IMR-90 (cell line): ENCODE measurements at regions not wholly inside any gene's neighbourhood (a gene's known extent, or its start where the extent isn't known, plus 50 kb on each side); places are given as distances from the start of the nearest gene placed in this dataset.

Experiments used
- ATAC-seq: fragments of 200-7000 bp; cut with Tn5 transposase; 2 replicates; pipeline ENCODE4 v1.9.1; 2020; ENCODE audit warnings: low read depth, mild to moderate bottlenecking, moderate library complexity
- BruUV-seq: library from RNA; stranded (reverse); fragments of 400-500 nt; replicated peaks from 2 replicates; lab custom pipeline; 2021; lab: Mats Ljungman, UMichigan
- CTCF ChIA-PET: fragments of 300-600 bp; formaldehyde crosslinking; extraction: SDS; loops from one replicate; lab custom pipeline; 2021; ENCODE audit warnings: antibody characterized with exemption; lab: Yijun Ruan, JAX
- POLR2A ChIA-PET: fragments of 300-600 bp; sonication (Branson Sonifier 250); formaldehyde crosslinking; loops from one replicate; lab custom pipeline; 2022; ENCODE audit warnings: antibody characterized with exemption; ENCODE audit not compliant: unreplicated experiment; lab: Charles Lee
- DNase-seq: peaks from one replicate; pipeline ENCODE4 v3.0.0; 2013
- H2AFZ ChIP-seq: replicated peaks from 2 replicates; pipeline ENCODE3; 2013; ENCODE audit warnings: low read length, mild to moderate bottlenecking; ENCODE audit not compliant: poor library complexity
- H2AK5ac ChIP-seq: 2 replicates; pipeline ENCODE4 v1.6.1; 2013; ENCODE audit warnings: low read depth, low read length, inconsistent platforms
- H2AK9ac ChIP-seq: replicated peaks from 2 replicates; pipeline ENCODE3; 2013; ENCODE audit warnings: mild to moderate bottlenecking, low read depth, low read length, moderate library complexity; ENCODE audit not compliant: poor library complexity
- H2BK120ac ChIP-seq: 2 replicates; pipeline ENCODE4 v1.6.1; 2013; ENCODE audit warnings: low read depth, low read length, inconsistent platforms
- H2BK15ac ChIP-seq: 3 replicates; pipeline ENCODE4 v1.6.1; 2013; ENCODE audit warnings: low read depth, low read length, inconsistent platforms
- H2BK20ac ChIP-seq: 2 replicates; pipeline ENCODE4 v1.6.1; 2013; ENCODE audit warnings: low read depth, mild to moderate bottlenecking, inconsistent platforms, low read length, moderate library complexity
- H2BK5ac ChIP-seq: 2 replicates; pipeline ENCODE4 v1.6.1; 2013; ENCODE audit warnings: mild to moderate bottlenecking, low read depth, low read length, inconsistent platforms; ENCODE audit not compliant: poor library complexity, severe bottlenecking
- H3K14ac ChIP-seq: replicated peaks from 2 replicates; pipeline ENCODE4 v1.6.1; 2013; ENCODE audit warnings: low read depth, low read length, inconsistent platforms
- H3K18ac ChIP-seq: 2 replicates; pipeline ENCODE4 v1.6.1; 2013; ENCODE audit warnings: low read depth, low read length, control low read depth
- H3K23ac ChIP-seq: 2 replicates; pipeline ENCODE4 v1.6.1; 2013; ENCODE audit warnings: low read depth, low read length, inconsistent platforms
- H3K27ac ChIP-seq: 2 replicates; pipeline ENCODE4 v1.5.1; 2013; ENCODE audit warnings: mild to moderate bottlenecking, control low read depth, low read length; ENCODE audit not compliant: insufficient read depth
- H3K27me3 ChIP-seq: 2 replicates; pipeline ENCODE4 v1.6.1; 2013; ENCODE audit warnings: low read length; ENCODE audit not compliant: control insufficient read depth, insufficient read depth
- H3K36me3 ChIP-seq: 2 replicates; pipeline ENCODE4 v1.6.1; 2013; ENCODE audit warnings: low read length, mixed read lengths; ENCODE audit not compliant: control insufficient read depth, insufficient read depth
- H3K4ac ChIP-seq: 2 replicates; pipeline ENCODE4 v1.6.1; 2013; ENCODE audit warnings: low read depth, low read length, inconsistent platforms
- H3K4me1 ChIP-seq: 2 replicates; pipeline ENCODE4 v1.6.1; 2013; ENCODE audit warnings: low read length, mixed read lengths; ENCODE audit not compliant: control insufficient read depth, insufficient read depth
- H3K4me2 ChIP-seq: 2 replicates; pipeline ENCODE4 v1.6.1; 2013; ENCODE audit warnings: low read depth, mild to moderate bottlenecking, control low read depth, low read length, moderate library complexity
- H3K4me3 ChIP-seq: 2 replicates; pipeline ENCODE4 v1.5.1; 2013; ENCODE audit warnings: low read depth, mild to moderate bottlenecking, control low read depth, low read length, moderate library complexity; ENCODE audit not compliant: insufficient read depth
- H3K56ac ChIP-seq: 2 replicates; pipeline ENCODE4 v1.6.1; 2013; ENCODE audit warnings: low read length, inconsistent platforms; ENCODE audit not compliant: insufficient read depth; ENCODE audit errors: extremely low read depth
- H3K79me1 ChIP-seq, 2 experiments: 2 replicates each; pipeline ENCODE4 v1.6.1; 2013; ENCODE audit warnings: low read length in 2 of 2, inconsistent platforms in 1 of 2, low read depth in 1 of 2
- H3K9ac ChIP-seq: 2 replicates; pipeline ENCODE4 v1.6.1; 2013; ENCODE audit warnings: low read depth, low read length, control low read depth
- H3K9me1 ChIP-seq: 2 replicates; pipeline ENCODE4 v1.6.1; 2013; ENCODE audit warnings: low read length, inconsistent platforms; ENCODE audit not compliant: insufficient read depth
- H3K9me3 ChIP-seq: 2 replicates; pipeline ENCODE4 v1.6.1; 2013; ENCODE audit warnings: low read length; ENCODE audit not compliant: control insufficient read depth, insufficient read depth
- H4K20me1 ChIP-seq: 2 replicates; pipeline ENCODE4 v1.6.1; 2013; ENCODE audit warnings: low read length, inconsistent platforms; ENCODE audit not compliant: insufficient read depth
- H4K5ac ChIP-seq: 2 replicates; pipeline ENCODE4 v1.6.1; 2013; ENCODE audit warnings: mild to moderate bottlenecking, low read depth, low read length, control low read depth
- H4K8ac ChIP-seq, 2 experiments: 2 replicates each; pipeline ENCODE4 v1.6.1; 2013; ENCODE audit warnings: low read depth in 2 of 2, low read length in 2 of 2, control low read depth in 1 of 2, inconsistent platforms in 1 of 2
- H4K91ac ChIP-seq: 2 replicates; pipeline ENCODE4 v1.6.1; 2013; ENCODE audit warnings: low read depth, low read length, inconsistent platforms; ENCODE audit not compliant: insufficient read depth
- BHLHE40 ChIP-seq: fragments of 150-350 bp; IDR thresholded peaks from 2 replicates; pipeline ENCODE4 v1.6.1; 2016; ENCODE audit warnings: mild to moderate bottlenecking, low read depth, low read length
- CEBPB ChIP-seq: IDR thresholded peaks from 2 replicates; pipeline ENCODE4 v1.6.1; 2012; ENCODE audit warnings: low read depth, low read length, improper control_type of control experiment
- ELK1 ChIP-seq: fragments of 150-350 bp; IDR thresholded peaks from 2 replicates; pipeline ENCODE4 v1.6.1; 2016; ENCODE audit warnings: low read depth, mild to moderate bottlenecking, low read length, moderate library complexity, borderline replicate concordance
- POLR2A ChIP-seq: IDR thresholded peaks from 2 replicates; pipeline ENCODE4 v1.6.1; 2012; ENCODE audit warnings: mild to moderate bottlenecking, low read depth, low read length
- USF2 ChIP-seq: fragments of 150-350 bp; IDR thresholded peaks from 2 replicates; pipeline ENCODE4 v1.6.1; 2017; ENCODE audit warnings: mild to moderate bottlenecking, antibody characterized with exemption, low read length, low read depth
- WGBS, 2 experiments: methylation state at CpG; one replicate each; pipeline versions ENCODE4 v1.1.5 to v1.1.7; 2013; ENCODE audit warnings: missing lambda C conversion rate in 2 of 2; ENCODE audit not compliant: insufficient read length in 1 of 2; ENCODE audit errors: extremely low coverage in 2 of 2; 5-methylcytosine and 5-hydroxymethylcytosine counted together
- dilution Hi-C: fragments of 300-500 bp; cut with HindIII; formaldehyde crosslinking; loops from one replicate; pipeline ENCODE4 v1.14.3; 2018; ENCODE audit warnings: low sequenced_read_pairs; ENCODE audit not compliant: unreplicated experiment
- in situ Hi-C: fragments of 300-500 bp; cut with MboI; formaldehyde crosslinking; loops from 3 replicates; pipeline ENCODE4 v1.14.3; 2019; ENCODE audit warnings: low sequenced_read_pairs, inconsistent platforms, mixed read lengths
- intact Hi-C: fragments of 100-400 bp; cut with micrococcal nuclease; formaldehyde crosslinking; loops from 2 replicates; pipeline ENCODE4 v1.10.0; 2022

- ChIA-PET POLR2A (no interaction called here), CTCF (no interaction called here)
- H3K14ac ChIP-seq: no peak overlapping the region
- TF ChIP-seq BHLHE40 (no peak), POLR2A (no peak), ELK1 (no peak), CEBPB (no peak), USF2 (no peak)
- no peak overlapping the region for H2BK15ac ChIP-seq
- dilution Hi-C loops: no loop called here
- DNase-seq (no peak), ATAC-seq (no peak)
- peaks cover 53% of the 10 kb centered on the region for H3K9me3 ChIP-seq
- H3K9me1 ChIP-seq: no peaks in the 10 kb centered on the region
- H3K56ac ChIP-seq: no peak overlapping the region
- no peak overlapping the region for H3K27ac ChIP-seq
- WGBS, 2 experiments: 33% methylated on average over 2 of the region's 14 CpGs; no CpG with 5 or more reads in 1 of the 2 experiments
- H2AFZ ChIP-seq: no peak overlapping the region
- no peak overlapping the region for H4K5ac ChIP-seq
- BruUV-seq: no TSS peak
- H3K4me1 ChIP-seq: no peaks in the 10 kb centered on the region
- in situ Hi-C loops: no loop called here
- no peak overlapping the region for H3K4me3 ChIP-seq
- no peaks in the 10 kb centered on the region for H3K27me3 ChIP-seq
- H3K23ac ChIP-seq: no peak overlapping the region
- H3K4ac ChIP-seq: no peak overlapping the region
- no peak overlapping the region for H3K18ac ChIP-seq
- H4K91ac ChIP-seq: no peak overlapping the region
- no peak overlapping the region for H4K8ac ChIP-seq
- intact Hi-C loops: no loop called here
- no peak overlapping the region for H2AK9ac ChIP-seq
- H3K36me3 ChIP-seq: no peaks in the 10 kb centered on the region
- H3K4me2 ChIP-seq: no peak overlapping the region
- no peak overlapping the region for H2BK20ac ChIP-seq
- no peak overlapping the region for H2BK5ac ChIP-seq
- H2BK120ac ChIP-seq: no peak overlapping the region
- no peak overlapping the region for H2AK5ac ChIP-seq
- H3K9ac ChIP-seq: no peak overlapping the region
- no peaks in the 10 kb centered on the region for H3K79me1 ChIP-seq
- H4K20me1 ChIP-seq: no peaks in the 10 kb centered on the region
These were observed 170.7 kb upstream of the PPP2R2D start for GRCh38 chr10:131729938-131730660.
